Peyer's patch (tissue), 4 donors: ENCODE measurements at regions not wholly inside any gene's neighbourhood (a gene's known extent, or its start where the extent isn't known, plus 50 kb on each side); places are given as distances from the start of the nearest gene placed in this dataset.
A peak's percentile ranks its signal among the peaks of the same experiment; 100 is the strongest.

Source experiments
- DNase-seq, 3 donors: peaks; one replicate each; pipeline ENCODE4 v3.0.0-alpha.2; 2017 to 2019
- H3K27ac ChIP-seq, 4 donors: fragments of 200-600 bp; sonication (generic); one replicate each; pipeline ENCODE4 v1.5.1; 2016 to 2019
- H3K27me3 ChIP-seq, 2 donors: fragments of 200-600 bp; sonication (generic); one replicate each; pipeline ENCODE4 v1.5.1; 2019
- H3K36me3 ChIP-seq, 3 donors: fragments of 200-600 bp; sonication (generic); one replicate each; pipeline ENCODE4 v1.5.1; 2016 to 2019
- H3K4me1 ChIP-seq, 4 donors: fragments of 200-600 bp; sonication (generic); one replicate each; pipeline ENCODE4 v1.5.1; 2016 to 2019
- H3K4me3 ChIP-seq, 4 donors: fragments of 200-600 bp; sonication (generic); 1 replicate in 3 of 4; 2 replicates in 1 of 4; pipeline ENCODE4 v1.5.1; 2016 to 2019; ENCODE audit warnings: mild to moderate bottlenecking in 1 of 4
- H3K9me3 ChIP-seq, 4 donors: fragments of 200-600 bp; sonication (generic); one replicate each; pipeline ENCODE4 v1.5.1; 2016 to 2019; ENCODE audit warnings: mild to moderate bottlenecking in 1 of 4
- POLR2A ChIP-seq, 2 donors: fragments of 450-650 bp; IDR thresholded peaks; one replicate each; pipeline ENCODE4 v1.5.1; 2017; ENCODE audit warnings: antibody characterized with exemption in 2 of 2, mild to moderate bottlenecking in 2 of 2, moderate library complexity in 2 of 2
- TF ChIP-seq, protein P1 (sequence below), 6 experiments: fragments of 450-650 bp in 4 of 6; fragments of 200-600 bp in 2 of 6; sonication (generic) in 1 of 6; IDR thresholded peaks; one replicate each; pipeline ENCODE4 v1.5.1; 2017 to 2019; ENCODE audit warnings: antibody characterized with exemption in 6 of 6, mild to moderate bottlenecking in 3 of 6, moderate library complexity in 1 of 6

DNA sequence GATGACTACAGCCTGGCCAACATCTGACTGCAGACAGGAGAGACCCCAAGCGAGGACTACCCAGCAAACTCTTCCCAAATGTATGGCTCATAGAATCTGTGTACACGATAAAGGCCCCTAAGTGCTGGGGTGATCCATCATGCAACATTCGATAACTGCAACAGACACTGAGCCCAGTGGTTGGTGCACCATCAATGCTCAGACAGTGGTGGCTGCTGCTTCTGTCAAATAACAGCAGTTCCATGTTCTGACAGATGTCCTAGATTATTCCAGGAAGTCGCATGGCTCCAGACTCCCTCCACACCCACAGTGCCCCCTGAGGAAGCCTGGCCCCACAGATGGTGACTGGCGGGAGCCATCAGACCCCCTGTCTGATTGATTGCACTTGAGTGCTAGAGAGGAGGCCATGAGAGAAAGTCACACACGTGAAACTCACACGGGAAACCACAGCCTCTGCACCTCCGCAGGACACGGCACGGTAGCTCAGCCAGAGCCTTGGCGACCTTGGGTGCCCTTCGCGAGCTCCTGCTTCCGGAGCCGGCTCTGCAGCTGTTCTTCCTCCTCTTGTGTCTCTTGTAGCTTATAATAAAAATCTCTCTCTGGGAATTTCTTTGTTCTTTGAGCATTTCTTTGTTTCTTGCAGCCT lies 1155.9 kb downstream of the TBC1D22A start:
- Histone ChIP-seq H3K4me1 (no peaks in the 10 kb centered on the region), H3K27ac (no peak overlapping the region), H3K4me3 (no peak overlapping the region), H3K27me3 (no peaks in the 10 kb centered on the region), H3K36me3 (no peaks in the 10 kb centered on the region), H3K9me3 (no peaks in the 10 kb centered on the region)
- peak in 2 of 3 donors; percentile 57 to 63 for DNase-seq
- TF ChIP-seq POLR2A (IDR thresholded peaks at IDR 0.05), result no peak
- TF ChIP-seq, protein P1, sequence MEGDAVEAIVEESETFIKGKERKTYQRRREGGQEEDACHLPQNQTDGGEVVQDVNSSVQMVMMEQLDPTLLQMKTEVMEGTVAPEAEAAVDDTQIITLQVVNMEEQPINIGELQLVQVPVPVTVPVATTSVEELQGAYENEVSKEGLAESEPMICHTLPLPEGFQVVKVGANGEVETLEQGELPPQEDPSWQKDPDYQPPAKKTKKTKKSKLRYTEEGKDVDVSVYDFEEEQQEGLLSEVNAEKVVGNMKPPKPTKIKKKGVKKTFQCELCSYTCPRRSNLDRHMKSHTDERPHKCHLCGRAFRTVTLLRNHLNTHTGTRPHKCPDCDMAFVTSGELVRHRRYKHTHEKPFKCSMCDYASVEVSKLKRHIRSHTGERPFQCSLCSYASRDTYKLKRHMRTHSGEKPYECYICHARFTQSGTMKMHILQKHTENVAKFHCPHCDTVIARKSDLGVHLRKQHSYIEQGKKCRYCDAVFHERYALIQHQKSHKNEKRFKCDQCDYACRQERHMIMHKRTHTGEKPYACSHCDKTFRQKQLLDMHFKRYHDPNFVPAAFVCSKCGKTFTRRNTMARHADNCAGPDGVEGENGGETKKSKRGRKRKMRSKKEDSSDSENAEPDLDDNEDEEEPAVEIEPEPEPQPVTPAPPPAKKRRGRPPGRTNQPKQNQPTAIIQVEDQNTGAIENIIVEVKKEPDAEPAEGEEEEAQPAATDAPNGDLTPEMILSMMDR (IDR thresholded peaks at IDR 0.05), result no peak

DNA sequence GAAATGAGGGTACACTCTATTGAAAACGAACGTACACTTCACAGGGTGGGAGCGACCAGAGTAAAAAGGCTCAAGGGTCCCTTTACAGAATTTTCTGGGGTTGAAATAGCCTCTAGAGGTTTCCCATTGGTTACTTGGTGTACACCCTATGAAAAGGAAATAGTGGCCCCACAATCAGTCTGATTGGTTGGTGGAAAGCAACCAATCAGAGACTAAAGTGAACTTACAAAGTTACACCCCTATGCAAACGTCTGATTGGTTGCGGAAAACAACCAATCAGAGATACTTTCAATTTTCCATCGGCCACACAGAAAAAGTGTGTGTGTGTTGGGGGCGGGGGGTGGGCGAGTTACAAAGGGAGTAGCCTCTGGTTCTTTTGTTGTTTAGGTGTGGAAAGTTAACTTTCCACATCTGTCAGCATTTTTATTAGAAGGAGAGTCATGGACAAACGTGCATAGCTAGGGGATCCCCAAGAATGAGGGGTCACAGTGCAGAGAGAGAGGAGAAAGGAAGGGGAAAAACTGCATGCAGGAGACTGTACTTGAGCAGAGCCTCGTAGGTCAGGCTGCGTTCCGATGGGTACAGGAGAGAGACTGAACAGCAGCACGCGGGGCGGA lies 1152.1 kb downstream of the TBC1D22A start:
- peaks cover 0 to 6% (median 0%) of the 10 kb centered on the region in 4 donors for H3K9me3 ChIP-seq
- DNase-seq, result no peak
- no peaks in the 10 kb centered on the region for H3K27me3 ChIP-seq
- no peaks in the 10 kb centered on the region for H3K4me1 ChIP-seq
- no peak overlapping the region for H3K27ac ChIP-seq
- TF ChIP-seq, protein P1 (IDR thresholded peaks at IDR 0.05), result no peak
- TF ChIP-seq POLR2A (IDR thresholded peaks at IDR 0.05), result no peak
- no peaks in the 10 kb centered on the region for H3K36me3 ChIP-seq
- H3K4me3 ChIP-seq, result no peak overlapping the region

DNA sequence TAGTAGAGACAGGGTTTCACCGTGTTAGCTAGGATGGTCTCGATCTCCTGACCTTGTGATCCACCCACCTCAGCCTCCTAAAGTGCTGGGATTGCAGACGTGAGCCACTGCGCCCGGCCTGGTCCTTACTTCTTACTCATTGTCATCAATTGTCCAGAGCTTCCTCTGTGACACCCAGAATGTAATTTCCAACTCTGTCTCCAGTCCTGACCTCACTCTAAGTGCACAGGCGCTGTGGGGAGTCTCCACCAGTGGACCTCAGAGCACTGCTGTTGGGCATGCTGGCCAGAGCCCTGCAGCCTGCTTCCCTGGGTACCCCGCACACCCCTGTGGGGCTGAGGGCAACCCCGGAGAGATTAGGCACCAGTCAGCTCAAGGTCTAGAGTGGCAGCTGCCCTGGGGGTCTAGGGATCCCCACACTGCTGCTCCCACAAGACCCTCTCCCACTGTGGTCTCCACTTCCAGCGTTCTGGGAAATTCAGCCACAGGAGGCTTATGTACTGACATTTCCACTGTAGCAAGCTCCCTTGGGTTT lies 1140.3 kb downstream of the TBC1D22A start:
- H3K9me3 ChIP-seq, result no peaks in the 10 kb centered on the region
- TF ChIP-seq, protein P1 (IDR thresholded peaks at IDR 0.05), result no peak
- no peak for TF ChIP-seq POLR2A (IDR thresholded peaks at IDR 0.05)
- no peaks in the 10 kb centered on the region for H3K36me3 ChIP-seq
- DNase-seq, result no peak
- no peak overlapping the region for H3K4me3 ChIP-seq
- H3K27me3 ChIP-seq, result no peaks in the 10 kb centered on the region
- no peak overlapping the region for H3K27ac ChIP-seq
- H3K4me1 ChIP-seq, result no peaks in the 10 kb centered on the region

DNA sequence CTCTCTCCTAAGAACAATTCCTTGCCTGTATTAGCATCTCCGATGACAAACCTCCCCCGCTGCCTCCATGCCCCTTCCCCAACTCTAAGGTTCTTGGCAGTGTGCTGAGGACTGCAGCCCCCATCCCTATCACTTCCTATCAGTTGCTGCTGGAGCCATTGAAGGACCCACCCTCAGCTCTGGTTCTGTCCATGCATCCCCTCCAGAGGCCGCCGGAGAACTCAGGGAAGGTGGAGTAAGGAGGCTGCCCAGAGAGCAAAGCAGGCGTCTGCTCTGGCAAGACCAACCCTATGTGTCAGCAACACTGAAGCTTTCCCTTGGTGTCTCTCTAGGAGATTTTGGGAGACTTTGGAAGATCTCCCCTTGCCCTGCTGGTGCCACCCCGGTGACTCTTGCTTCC lies 1139.5 kb downstream of the TBC1D22A start:
- DNase-seq, result no peak
- H3K9me3 ChIP-seq, result no peaks in the 10 kb centered on the region
- H3K27ac ChIP-seq, result no peak overlapping the region
- H3K27me3 ChIP-seq, result no peaks in the 10 kb centered on the region
- no peaks in the 10 kb centered on the region for H3K36me3 ChIP-seq
- H3K4me1 ChIP-seq, result no peaks in the 10 kb centered on the region
- TF ChIP-seq, protein P1 (IDR thresholded peaks at IDR 0.05), result no peak
- TF ChIP-seq POLR2A (IDR thresholded peaks at IDR 0.05), result no peak
- H3K4me3 ChIP-seq, result no peak overlapping the region

DNA sequence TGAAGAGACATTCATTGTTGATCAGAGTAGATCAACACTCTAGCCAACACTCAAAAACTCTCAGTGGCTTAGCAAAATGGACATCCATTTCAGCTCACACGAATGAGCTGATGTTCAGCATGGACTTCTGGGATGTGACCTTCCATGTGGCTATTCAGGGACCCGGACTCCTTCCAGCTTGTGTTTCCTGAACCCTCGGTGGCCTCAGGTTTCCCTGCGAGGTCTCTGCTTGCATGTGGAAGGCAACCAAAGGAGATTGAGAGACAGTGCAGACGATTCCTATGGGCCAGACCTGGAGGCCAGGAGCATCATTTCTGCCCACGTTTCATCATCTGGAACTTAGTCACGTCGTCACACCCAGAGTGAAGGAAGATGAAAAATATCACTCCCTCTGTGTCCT lies 1137.4 kb downstream of the TBC1D22A start:
- Histone ChIP-seq H3K4me1 (no peaks in the 10 kb centered on the region), H3K9me3 (no peaks in the 10 kb centered on the region), H3K27me3 (no peaks in the 10 kb centered on the region), H3K4me3 (no peak overlapping the region), H3K36me3 (no peaks in the 10 kb centered on the region), H3K27ac (no peak overlapping the region)
- no peak for DNase-seq
- no peak for TF ChIP-seq POLR2A (IDR thresholded peaks at IDR 0.05)

DNA sequence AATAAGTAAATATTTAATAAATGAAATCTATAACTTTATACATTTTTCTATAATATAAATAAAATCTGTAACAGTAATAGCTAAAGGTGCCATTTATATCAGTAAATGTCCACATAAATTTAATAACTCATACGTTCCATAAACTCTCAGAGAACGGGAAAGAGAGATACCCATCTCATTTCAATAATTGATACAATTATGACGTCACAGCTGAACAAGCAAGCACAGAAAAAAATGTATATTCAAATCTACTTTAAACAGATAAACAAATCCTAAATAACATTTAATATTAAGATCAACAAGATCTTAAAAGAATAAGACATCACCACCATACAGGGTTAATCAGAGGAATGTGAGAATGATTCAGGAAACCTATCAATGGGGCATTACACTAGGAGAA lies 1136.5 kb downstream of the TBC1D22A start:
- Histone ChIP-seq H3K4me1 (no peaks in the 10 kb centered on the region), H3K4me3 (no peak overlapping the region), H3K27me3 (no peaks in the 10 kb centered on the region), H3K27ac (no peak overlapping the region), H3K36me3 (no peaks in the 10 kb centered on the region), H3K9me3 (no peaks in the 10 kb centered on the region)
- no peak for TF ChIP-seq POLR2A (IDR thresholded peaks at IDR 0.05)
- TF ChIP-seq, protein P1 (IDR thresholded peaks at IDR 0.05), result no peak
- no peak for DNase-seq
